ENCODE measurements at regions not wholly inside any gene's neighbourhood (a gene's known extent, or its start where the extent isn't known, plus 50 kb on each side); places are given as distances from the start of the nearest gene placed in this dataset.

GRCh38 chr21:38714039-38714817 is 91.5 kb upstream of the ETS2 start:
- no peak for DNase-seq (ENCODE audit: extremely low spot score, unreplicated experiment)

GRCh38 chr21:38714999-38715398 is 90.7 kb upstream of the ETS2 start:
- DNase-seq (ENCODE audit: extremely low spot score, unreplicated experiment) = no peak
- Mint-ChIP-seq H3K36me3 (no peaks in the 10 kb centered on the region), H3K27me3 (peaks cover 5% of the 10 kb centered on the region), H3K4me3 (no peak overlapping the region), H3K4me1 (ENCODE audit: unreplicated experiment) (peaks cover 13% of the 10 kb centered on the region), H3K27ac (no peak overlapping the region), H3K9me3 (peaks cover 5% of the 10 kb centered on the region)
- no peak for TF ChIP-seq CTCF (conservative IDR thresholded peaks at IDR 0.05)

More at GRCh38 chr21:38714039-38714817, 91.5 kb upstream of the ETS2 start:
- no peak for TF ChIP-seq CTCF (conservative IDR thresholded peaks at IDR 0.05)
- Mint-ChIP-seq H3K4me3 (no peak overlapping the region), H3K4me1 (ENCODE audit: unreplicated experiment) (peaks cover 15% of the 10 kb centered on the region), H3K36me3 (no peaks in the 10 kb centered on the region), H3K27ac (no peak overlapping the region), H3K27me3 (peaks cover 5% of the 10 kb centered on the region), H3K9me3 (peaks cover 5% of the 10 kb centered on the region)

DNA sequence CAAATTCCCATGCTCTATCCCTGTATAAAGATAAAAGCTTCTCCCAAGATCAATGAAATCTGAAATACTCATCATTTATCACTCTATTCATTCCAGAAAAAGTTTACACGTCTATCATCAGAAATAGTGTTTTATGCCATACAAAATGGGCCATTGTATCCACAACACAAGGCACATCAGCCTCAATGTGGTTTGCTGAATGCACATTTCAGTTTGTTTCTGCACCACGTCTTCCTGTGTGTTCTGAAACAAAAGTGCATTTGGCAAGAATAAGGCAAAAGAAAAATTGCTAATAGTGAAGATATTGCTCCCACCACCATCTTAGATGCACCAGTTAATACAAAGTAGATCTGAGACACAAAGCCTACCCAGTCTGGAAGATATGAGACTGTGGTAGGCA is 89.6 kb upstream of the ETS2 start:
- Mint-ChIP-seq H3K4me1 (ENCODE audit: unreplicated experiment) (peaks cover 11% of the 10 kb centered on the region), H3K27ac (no peak overlapping the region), H3K27me3 (peaks cover 5% of the 10 kb centered on the region), H3K9me3 (peaks cover 5% of the 10 kb centered on the region), H3K4me3 (no peak overlapping the region), H3K36me3 (no peaks in the 10 kb centered on the region)
- no peak for TF ChIP-seq CTCF (conservative IDR thresholded peaks at IDR 0.05)
- DNase-seq (ENCODE audit: extremely low spot score, unreplicated experiment) = no peak

DNA sequence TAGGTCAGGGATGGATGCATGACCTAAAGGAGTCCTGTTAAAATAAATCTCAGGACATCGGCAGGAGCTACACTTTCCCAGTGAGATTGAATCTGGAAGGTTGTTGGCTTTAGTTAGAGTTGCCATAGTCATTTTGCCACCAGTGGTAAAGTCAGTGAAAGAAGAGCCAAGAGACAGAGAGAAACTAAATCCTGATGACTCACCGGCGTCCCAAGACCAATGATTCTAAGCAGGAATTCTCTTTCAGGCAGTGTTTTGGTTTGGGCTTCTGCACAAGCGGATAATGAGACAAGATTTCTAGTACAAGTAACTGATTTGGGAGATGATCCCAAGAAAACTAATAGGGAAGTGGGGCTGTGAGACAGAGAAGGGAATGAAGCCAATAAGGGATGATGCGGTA is 88.8 kb upstream of the ETS2 start:
- Mint-ChIP-seq H3K27me3 (peaks cover 5% of the 10 kb centered on the region), H3K4me3 (no peak overlapping the region), H3K4me1 (ENCODE audit: unreplicated experiment) (peaks cover 9% of the 10 kb centered on the region), H3K36me3 (no peaks in the 10 kb centered on the region), H3K27ac (no peak overlapping the region), H3K9me3 (peaks cover 5% of the 10 kb centered on the region)
- no peak for TF ChIP-seq CTCF (conservative IDR thresholded peaks at IDR 0.05)
- no peak for DNase-seq (ENCODE audit: extremely low spot score, unreplicated experiment)

DNA sequence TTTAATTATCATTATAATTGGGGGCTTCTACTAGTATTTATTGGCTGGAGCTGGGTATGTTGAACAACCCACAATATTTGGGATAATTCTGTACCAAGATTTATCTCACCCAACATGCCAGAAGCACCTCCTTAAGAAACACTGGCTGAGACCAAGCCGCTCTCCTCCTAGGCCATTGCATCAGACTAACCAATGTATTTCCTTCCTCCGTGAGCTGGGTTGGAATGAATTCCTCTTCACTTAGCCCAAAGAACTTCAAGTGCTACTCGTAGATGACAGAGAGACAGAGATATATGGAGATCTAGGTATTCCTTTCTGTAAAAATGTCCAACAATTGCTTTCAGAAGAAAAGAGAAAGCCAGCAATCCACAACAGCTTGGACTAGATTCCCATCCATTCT is 87.2 kb upstream of the ETS2 start:
- H3K27ac Mint-ChIP-seq = no peak overlapping the region
- TF ChIP-seq CTCF (conservative IDR thresholded peaks at IDR 0.05) = no peak
- DNase-seq (ENCODE audit: extremely low spot score, unreplicated experiment) = no peak
- peaks cover 5% of the 10 kb centered on the region for H3K4me1 Mint-ChIP-seq (ENCODE audit: unreplicated experiment)
- H3K27me3 Mint-ChIP-seq = peaks cover 5% of the 10 kb centered on the region
- no peaks in the 10 kb centered on the region for H3K36me3 Mint-ChIP-seq
- H3K9me3 Mint-ChIP-seq = peaks cover 6% of the 10 kb centered on the region
- H3K4me3 Mint-ChIP-seq = no peak overlapping the region

All from type B pancreatic cell (in vitro differentiated cells).